NT2/D1 (cell line): ENCODE measurements at regions not wholly inside any gene's neighbourhood (a gene's known extent, or its start where the extent isn't known, plus 50 kb on each side); places are given as distances from the start of the nearest gene placed in this dataset.

ENCODE experiments used
- SUZ12 ChIP-seq: IDR thresholded peaks from 2 replicates; pipeline ENCODE4 v1.6.1; 2011; ENCODE audit not compliant: insufficient read length, insufficient read depth; ENCODE audit errors: extremely low read depth
- YY1 ChIP-seq: IDR thresholded peaks from 2 replicates; pipeline ENCODE4 v1.6.1; 2011; ENCODE audit not compliant: insufficient read length, insufficient read depth

DNA sequence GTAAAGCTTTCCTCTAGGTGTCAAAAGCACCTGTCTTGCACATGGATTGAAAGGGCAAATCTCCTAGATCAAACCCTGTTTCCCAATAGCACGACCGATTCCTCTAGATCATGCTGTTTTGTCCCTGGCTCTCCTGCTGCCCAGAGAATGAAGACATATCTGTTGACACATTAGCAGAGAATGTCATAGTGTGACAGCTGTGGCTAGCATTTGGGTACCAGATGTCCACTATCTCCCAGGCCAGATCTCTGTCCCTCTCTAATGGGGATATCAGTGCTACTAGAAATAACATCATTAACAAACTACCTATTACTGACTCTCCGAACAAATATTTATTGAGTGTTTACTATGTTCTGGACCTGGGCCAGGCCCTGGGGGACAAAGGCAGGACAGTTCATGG lies 72.4 kb upstream of the ISX start:
- TF ChIP-seq YY1 (no peak), SUZ12 (no peak)
